WERI-Rb-1 (cell line): ENCODE measurements at regions not wholly inside any gene's neighbourhood (a gene's known extent, or its start where the extent isn't known, plus 50 kb on each side); places are given as distances from the start of the nearest gene placed in this dataset.

ENCODE experiments used
- DNase-seq: peaks from one replicate; pipeline ENCODE4 v3.0.0-alpha.2; 2020
- H3K27ac ChIP-seq: fragments of 250-450 bp; sonication (Bioruptor Pico); 2 replicates; pipeline ENCODE4 v1.5.1; 2020; ENCODE audit warnings: mild to moderate bottlenecking, moderate library complexity
- H3K27me3 ChIP-seq: fragments of 250-450 bp; sonication (Bioruptor Pico); 2 replicates; pipeline ENCODE4 v1.5.1; 2021; ENCODE audit warnings: mild to moderate bottlenecking, low read depth, moderate library complexity; ENCODE audit not compliant: insufficient read depth, severe bottlenecking
- H3K36me3 ChIP-seq: fragments of 250-450 bp; sonication (Bioruptor Pico); 2 replicates; pipeline ENCODE4 v1.5.1; 2020; ENCODE audit warnings: mild to moderate bottlenecking, moderate library complexity
- H3K4me3 ChIP-seq: 2 replicates; pipeline ENCODE4 v1.5.1; 2011; ENCODE audit warnings: low read depth, mild to moderate bottlenecking, control low read depth, low read length
- H3K9me3 ChIP-seq: fragments of 250-450 bp; sonication (Bioruptor Pico); 2 replicates; pipeline ENCODE4 v1.5.1; 2021; ENCODE audit warnings: mild to moderate bottlenecking, moderate library complexity; ENCODE audit not compliant: severe bottlenecking
- CTCF ChIP-seq: IDR thresholded peaks from 2 replicates; pipeline ENCODE4 v1.5.1; 2011; ENCODE audit warnings: low read depth, mild to moderate bottlenecking, control low read depth, inconsistent platforms, low read length

GRCh38 chr2:238599549-238600505 lies 173.1 kb downstream of the ASB1 start:
- no peak overlapping the region for H3K27ac ChIP-seq
- H3K4me3 ChIP-seq, result no peak overlapping the region
- no peaks in the 10 kb centered on the region for H3K9me3 ChIP-seq
- DNase-seq, result no peak
- H3K27me3 ChIP-seq, result peaks cover 92% of the 10 kb centered on the region
- H3K36me3 ChIP-seq, result no peaks in the 10 kb centered on the region
- TF ChIP-seq CTCF, result no peak

- DNase-seq, result no peak
- Histone ChIP-seq H3K9me3 (no peaks in the 10 kb centered on the region), H3K4me3 (no peak overlapping the region), H3K36me3 (no peaks in the 10 kb centered on the region), H3K27me3 (peaks cover 92% of the 10 kb centered on the region), H3K27ac (no peak overlapping the region)
- TF ChIP-seq CTCF, result no peak
Measured at GRCh38 chr2:238600506-238601432, 174.0 kb downstream of the ASB1 start.

- H3K9me3 ChIP-seq, result no peaks in the 10 kb centered on the region
- H3K27me3 ChIP-seq, result peaks cover 91% of the 10 kb centered on the region
- no peak overlapping the region for H3K4me3 ChIP-seq
- TF ChIP-seq CTCF, result no peak
- no peak for DNase-seq
- H3K36me3 ChIP-seq, result no peaks in the 10 kb centered on the region
- H3K27ac ChIP-seq, result no peak overlapping the region
Measured at GRCh38 chr2:238601433-238602222, 174.9 kb downstream of the ASB1 start.

- TF ChIP-seq CTCF, result no peak
- Histone ChIP-seq H3K27ac (no peak overlapping the region), H3K27me3 (peaks cover 89% of the 10 kb centered on the region), H3K36me3 (no peaks in the 10 kb centered on the region), H3K4me3 (no peak overlapping the region), H3K9me3 (no peaks in the 10 kb centered on the region)
- no peak for DNase-seq
Measured at GRCh38 chr2:238602223-238602960, 175.7 kb downstream of the ASB1 start.

GRCh38 chr2:238603596-238603995 lies 176.9 kb downstream of the ASB1 start:
- no peak for TF ChIP-seq CTCF
- Histone ChIP-seq H3K9me3 (no peaks in the 10 kb centered on the region), H3K27ac (no peak overlapping the region), H3K27me3 (peaks cover 77% of the 10 kb centered on the region), H3K36me3 (no peaks in the 10 kb centered on the region), H3K4me3 (no peak overlapping the region)
- no peak for DNase-seq
